SJSA1 (cell line): ENCODE measurements at regions not wholly inside any gene's neighbourhood (a gene's known extent, or its start where the extent isn't known, plus 50 kb on each side); places are given as distances from the start of the nearest gene placed in this dataset.
"Not testable (repeated sequence)": the region's sequence is repeated elsewhere in the genome, so short reads cannot be mapped to it uniquely, and the experiment has no call there.

Experiments used
- DNase-seq, 2 experiments: peaks; one replicate each; pipeline ENCODE4 v3.0.0-alpha.2; 2015 to 2020; ENCODE audit warnings: low spot score in 2 of 2, low read depth in 1 of 2
- H3K27ac ChIP-seq: fragments of 250-450 bp; sonication (Bioruptor Pico); 2 replicates; pipeline ENCODE4 v1.5.1; 2020; ENCODE audit warnings: mild to moderate bottlenecking, moderate library complexity
- H3K27me3 ChIP-seq: fragments of 250-450 bp; sonication (Bioruptor Pico); replicated peaks from 2 replicates; pipeline ENCODE4 v1.5.1; 2020; ENCODE audit warnings: mild to moderate bottlenecking, moderate library complexity
- H3K36me3 ChIP-seq: fragments of 250-450 bp; sonication (Bioruptor Pico); 2 replicates; pipeline ENCODE4 v1.5.1; 2020; ENCODE audit warnings: mild to moderate bottlenecking
- H3K4me1 ChIP-seq: fragments of 250-450 bp; sonication (Bioruptor Pico); replicated peaks from 2 replicates; pipeline ENCODE4 v1.6.1; 2021; ENCODE audit warnings: mild to moderate bottlenecking
- H3K4me3 ChIP-seq: fragments of 250-450 bp; sonication (Bioruptor Pico); 2 replicates; pipeline ENCODE4 v1.5.1; 2020; ENCODE audit warnings: mild to moderate bottlenecking
- H3K9me3 ChIP-seq: fragments of 250-450 bp; sonication (Bioruptor Pico); replicated peaks from 2 replicates; pipeline ENCODE4 v1.5.1; 2020; ENCODE audit warnings: mild to moderate bottlenecking

DNA sequence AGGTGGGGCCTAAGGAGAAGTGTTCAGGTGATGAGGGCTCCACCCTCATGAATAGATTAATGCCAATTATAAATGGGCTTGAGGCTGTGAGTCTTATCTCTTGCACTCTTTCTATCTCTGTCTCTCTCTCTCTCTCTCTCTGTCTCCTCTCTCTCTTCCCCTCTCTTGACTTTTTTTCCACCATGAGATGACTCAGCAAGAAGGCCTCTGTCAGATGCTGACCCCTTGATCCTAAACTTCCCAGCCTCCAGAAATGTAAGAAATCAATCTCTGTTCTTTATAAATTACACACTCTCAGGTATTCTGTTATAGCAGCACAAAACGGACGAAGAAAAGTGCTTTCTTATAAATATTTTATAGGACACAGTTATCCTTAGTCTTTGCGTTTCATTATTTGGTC lies 184.9 kb upstream of the PCDH7 start:
- Histone ChIP-seq H3K27ac (no peak overlapping the region), H3K4me3 (no peak overlapping the region), H3K27me3 (no peaks in the 10 kb centered on the region), H3K4me1 (no peaks in the 10 kb centered on the region), H3K36me3 (no peaks in the 10 kb centered on the region), H3K9me3 (no peaks in the 10 kb centered on the region)
- DNase-seq, result no peak

DNA sequence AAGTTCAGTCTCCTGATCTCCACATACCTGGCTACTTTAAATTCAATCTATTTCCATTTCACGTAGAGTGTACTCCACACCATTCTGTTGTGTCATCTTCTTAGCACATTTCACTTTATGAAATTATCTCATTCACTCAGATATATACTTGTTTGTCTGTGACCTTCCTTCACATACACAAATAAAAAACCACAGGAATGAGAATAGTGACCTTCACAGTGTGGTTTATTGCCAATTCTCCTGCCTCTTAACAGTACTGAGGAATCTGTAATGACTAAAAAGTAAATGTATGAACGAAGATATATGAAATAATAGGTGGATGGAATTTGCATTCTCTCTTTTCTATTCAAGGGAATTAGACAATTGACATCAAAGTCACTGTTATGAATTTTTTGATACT lies 183.9 kb upstream of the PCDH7 start:
- Histone ChIP-seq H3K4me1 (no peaks in the 10 kb centered on the region), H3K36me3 (no peaks in the 10 kb centered on the region)
- no peak for DNase-seq

DNA sequence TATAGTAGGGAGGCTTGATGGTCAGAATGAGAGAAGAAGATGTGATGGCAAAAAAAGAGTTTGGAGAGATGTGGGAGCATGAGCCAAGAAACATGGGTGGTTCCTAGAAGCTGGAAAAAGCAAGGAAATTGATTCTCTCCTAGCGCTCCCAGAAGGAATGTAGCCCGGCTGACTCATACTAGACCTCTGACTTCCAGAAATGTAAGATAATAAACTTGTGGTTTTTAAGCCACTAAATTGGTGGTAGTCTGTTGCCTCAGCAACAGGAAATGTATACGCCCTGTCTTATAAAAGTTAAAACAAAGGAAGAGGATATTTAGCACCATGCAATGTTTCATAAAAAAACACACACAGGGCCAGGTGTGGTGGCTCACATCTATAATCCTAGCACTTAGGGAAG lies 182.7 kb upstream of the PCDH7 start:
- no peaks in the 10 kb centered on the region for H3K27me3 ChIP-seq

More for the DNA sequence above, 183.9 kb upstream of the PCDH7 start:
- Histone ChIP-seq H3K27ac (no peak overlapping the region), H3K9me3 (no peaks in the 10 kb centered on the region), H3K27me3 (no peaks in the 10 kb centered on the region), H3K4me3 (no peak overlapping the region)

DNA sequence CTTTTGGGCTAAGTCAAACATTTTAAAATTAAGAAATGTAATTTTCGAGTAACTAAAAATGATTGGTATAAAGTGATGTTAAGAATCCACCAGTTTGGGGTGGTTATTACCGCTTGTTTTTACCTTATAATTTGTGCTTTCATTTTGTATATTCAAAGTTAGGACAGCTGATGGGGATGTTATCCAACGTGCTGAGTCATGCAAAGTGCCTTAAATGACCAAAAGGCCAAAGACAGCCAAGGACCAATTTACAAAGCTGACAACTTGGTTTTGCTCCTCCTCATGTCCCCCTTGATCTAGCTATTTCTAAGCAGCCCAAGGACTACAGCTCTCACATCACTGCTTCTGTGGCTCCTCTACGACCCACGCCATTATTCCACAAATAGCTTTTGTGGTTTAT lies 181.4 kb upstream of the PCDH7 start:
- no peak for DNase-seq
- Histone ChIP-seq H3K36me3 (no peaks in the 10 kb centered on the region), H3K27ac (no peak overlapping the region), H3K27me3 (no peaks in the 10 kb centered on the region), H3K4me1 (no peaks in the 10 kb centered on the region), H3K4me3 (no peak overlapping the region), H3K9me3 (no peaks in the 10 kb centered on the region)

More for the DNA sequence above, 182.7 kb upstream of the PCDH7 start:
- DNase-seq, result peak in 1 of 2 experiments; percentile 16
- Histone ChIP-seq H3K9me3 (no peaks in the 10 kb centered on the region), H3K4me1 (no peaks in the 10 kb centered on the region), H3K4me3 (no peak overlapping the region), H3K27ac (no peak overlapping the region), H3K36me3 (no peaks in the 10 kb centered on the region)

DNA sequence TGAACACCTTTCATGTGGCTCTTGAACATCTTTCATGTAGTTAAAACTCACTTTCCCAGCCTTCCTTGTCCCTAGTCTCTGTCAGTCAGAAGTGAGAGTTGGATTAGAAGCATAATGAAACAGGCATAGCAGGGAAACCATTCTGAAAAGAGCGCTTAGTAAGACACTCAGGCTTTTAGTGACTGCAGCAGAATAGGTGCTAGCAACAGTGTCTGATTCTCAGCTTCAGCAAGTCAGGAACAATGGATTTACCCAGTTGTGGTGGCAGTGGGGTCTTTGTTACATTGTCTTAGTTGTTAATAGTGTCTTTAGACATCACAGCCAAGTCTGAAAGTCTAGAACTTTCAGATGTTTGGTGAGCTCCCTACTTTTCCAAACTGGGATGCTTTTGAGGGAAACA lies 177.1 kb upstream of the PCDH7 start:
- no peak for DNase-seq
- H3K36me3 ChIP-seq, result no peaks in the 10 kb centered on the region
- H3K4me1 ChIP-seq, result no peaks in the 10 kb centered on the region

DNA sequence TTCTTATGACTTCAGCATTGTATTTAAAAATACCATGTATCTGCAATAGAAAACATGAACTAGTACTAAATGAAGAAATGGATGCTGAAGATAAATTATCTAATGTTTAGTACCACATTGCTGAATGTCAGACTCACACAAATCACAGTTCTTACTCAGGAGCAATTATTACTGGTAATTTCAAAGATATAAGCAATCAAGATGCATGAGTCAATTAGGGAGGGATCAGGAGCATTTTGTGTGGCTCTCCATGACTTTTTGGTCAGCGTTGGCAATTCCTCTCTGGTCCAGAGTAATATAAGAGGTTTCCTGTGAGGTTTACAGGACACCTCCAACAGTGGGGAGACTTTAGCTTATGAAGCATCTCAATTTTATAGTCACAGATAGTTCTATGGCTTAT lies 167.0 kb upstream of the PCDH7 start:
- no peaks in the 10 kb centered on the region for H3K36me3 ChIP-seq
- no peak for DNase-seq
- no peaks in the 10 kb centered on the region for H3K27me3 ChIP-seq
- no peak overlapping the region for H3K27ac ChIP-seq
- H3K4me1 ChIP-seq, result no peaks in the 10 kb centered on the region
- H3K9me3 ChIP-seq, result no peaks in the 10 kb centered on the region
- no peak overlapping the region for H3K4me3 ChIP-seq

More for the DNA sequence above, 177.1 kb upstream of the PCDH7 start:
- H3K9me3 ChIP-seq, result no peaks in the 10 kb centered on the region
- H3K27ac ChIP-seq, result no peak overlapping the region
- no peak overlapping the region for H3K4me3 ChIP-seq
- H3K27me3 ChIP-seq, result no peaks in the 10 kb centered on the region

DNA sequence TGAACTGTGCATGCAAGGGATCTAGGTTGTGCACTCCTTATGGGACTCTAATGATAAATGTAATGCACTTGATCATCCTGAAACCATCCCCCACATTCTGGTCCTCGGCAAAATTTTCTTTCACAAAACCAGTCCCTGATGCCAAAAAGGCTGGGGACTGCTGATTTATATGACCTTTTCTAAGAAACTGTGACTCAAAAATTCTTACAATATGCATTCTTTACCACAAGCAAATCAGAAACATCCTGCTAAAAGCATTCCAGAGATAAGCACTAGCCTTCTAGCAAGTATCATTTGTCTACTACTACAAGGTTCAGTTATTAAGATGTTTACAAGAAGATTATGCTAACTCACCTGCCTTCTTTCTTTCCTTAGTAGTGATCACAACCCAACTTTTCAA lies 166.5 kb upstream of the PCDH7 start:
- H3K36me3 ChIP-seq, result no peaks in the 10 kb centered on the region
- H3K4me3 ChIP-seq, result no peak overlapping the region
- no peaks in the 10 kb centered on the region for H3K4me1 ChIP-seq
- no peaks in the 10 kb centered on the region for H3K27me3 ChIP-seq
- DNase-seq, result no peak
- no peak overlapping the region for H3K27ac ChIP-seq
- H3K9me3 ChIP-seq, result no peaks in the 10 kb centered on the region

DNA sequence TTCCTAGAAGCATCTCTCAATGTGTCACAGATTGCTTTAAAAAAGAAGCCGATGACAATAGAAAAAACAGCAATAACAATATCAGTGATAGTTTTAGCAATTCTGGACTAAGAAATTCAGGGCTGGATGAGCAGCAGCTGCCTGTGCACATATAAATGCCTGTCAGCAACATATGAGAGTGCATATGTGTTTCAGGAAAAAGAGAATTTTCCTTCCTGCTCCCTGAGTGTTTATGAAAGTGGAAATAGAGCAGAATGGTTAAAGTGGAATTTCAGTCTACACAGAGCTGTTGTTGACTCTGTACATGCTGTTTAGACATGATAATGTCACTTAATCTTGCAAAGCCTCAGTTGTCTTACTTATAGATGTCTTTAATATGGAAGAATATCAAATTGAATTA lies 164.4 kb upstream of the PCDH7 start:
- H3K4me1 ChIP-seq, result no peaks in the 10 kb centered on the region
- H3K36me3 ChIP-seq, result no peaks in the 10 kb centered on the region
- H3K27me3 ChIP-seq, result no peaks in the 10 kb centered on the region
- no peak overlapping the region for H3K4me3 ChIP-seq
- no peaks in the 10 kb centered on the region for H3K9me3 ChIP-seq
- no peak overlapping the region for H3K27ac ChIP-seq
- no peak for DNase-seq

DNA sequence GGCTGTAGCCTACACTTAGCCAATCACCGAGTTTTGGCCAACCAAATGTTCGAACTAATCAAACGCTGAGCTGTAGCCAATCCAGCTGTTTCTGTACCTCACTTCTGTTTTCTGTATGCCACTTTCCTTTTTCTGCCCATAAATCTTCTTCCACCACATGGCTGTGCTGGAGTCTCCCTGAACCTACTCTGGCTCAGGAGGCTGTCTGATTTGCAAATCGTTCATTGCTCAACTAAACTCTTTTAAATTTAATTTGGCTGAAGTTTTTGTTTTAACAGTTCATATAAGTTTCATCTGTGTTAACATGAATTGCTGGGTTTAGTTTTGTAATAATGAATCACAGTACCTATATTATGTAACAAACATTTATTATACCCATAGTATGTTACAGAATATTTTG lies 160.7 kb upstream of the PCDH7 start:
- no peaks in the 10 kb centered on the region for H3K4me1 ChIP-seq
- no peaks in the 10 kb centered on the region for H3K27me3 ChIP-seq
- H3K4me3 ChIP-seq, result no peak overlapping the region
- DNase-seq, result no peak
- no peaks in the 10 kb centered on the region for H3K36me3 ChIP-seq
- no peaks in the 10 kb centered on the region for H3K9me3 ChIP-seq
- no peak overlapping the region for H3K27ac ChIP-seq

DNA sequence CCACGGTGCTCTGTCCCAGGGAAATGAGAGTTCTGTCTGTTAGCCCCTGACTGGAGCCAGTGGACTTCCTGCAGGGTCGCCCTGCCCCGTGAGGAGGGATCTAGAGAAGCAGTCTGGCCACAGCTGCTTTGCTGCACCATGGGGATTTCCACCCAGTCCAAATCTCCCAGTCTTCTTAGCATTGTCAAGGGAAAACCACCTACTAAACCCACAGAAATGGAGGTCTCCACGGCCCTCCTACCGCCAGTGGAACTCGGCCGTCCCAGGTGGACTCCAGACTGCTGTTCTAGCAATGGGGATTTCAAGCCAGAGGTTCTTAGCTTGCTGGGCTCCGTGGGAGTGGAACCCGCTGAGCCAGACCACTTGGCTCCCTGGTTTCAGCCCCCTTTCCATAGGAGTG lies 133.3 kb upstream of the PCDH7 start:
- Histone ChIP-seq H3K4me3 (no peak overlapping the region), H3K36me3 (no peaks in the 10 kb centered on the region), H3K4me1 (no peaks in the 10 kb centered on the region), H3K27me3 (no peaks in the 10 kb centered on the region), H3K27ac (no peak overlapping the region), H3K9me3 (no peaks in the 10 kb centered on the region)
- no peak for DNase-seq

DNA sequence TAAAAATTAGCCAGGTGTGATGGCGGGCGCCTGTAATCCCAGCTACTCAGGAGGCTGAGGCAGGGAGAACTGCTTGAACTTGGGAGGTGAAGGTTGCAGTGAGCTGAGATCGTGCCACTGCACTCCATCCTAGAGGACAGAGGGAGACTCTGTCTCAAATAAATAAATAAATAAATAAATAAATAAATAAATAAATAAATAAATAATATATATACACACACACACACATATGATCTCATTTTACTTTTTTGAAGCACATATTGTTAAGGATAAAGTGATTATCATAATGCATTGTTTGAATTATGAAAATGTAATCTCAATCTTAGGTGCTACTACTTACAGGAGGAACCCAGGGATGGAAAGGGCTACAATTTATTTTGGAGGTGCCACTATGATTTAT lies 130.5 kb upstream of the PCDH7 start:
- not testable (repeated sequence) for H3K27me3 ChIP-seq, H3K4me3 ChIP-seq, DNase-seq, H3K27ac ChIP-seq, H3K4me1 ChIP-seq, H3K9me3 ChIP-seq, H3K36me3 ChIP-seq

DNA sequence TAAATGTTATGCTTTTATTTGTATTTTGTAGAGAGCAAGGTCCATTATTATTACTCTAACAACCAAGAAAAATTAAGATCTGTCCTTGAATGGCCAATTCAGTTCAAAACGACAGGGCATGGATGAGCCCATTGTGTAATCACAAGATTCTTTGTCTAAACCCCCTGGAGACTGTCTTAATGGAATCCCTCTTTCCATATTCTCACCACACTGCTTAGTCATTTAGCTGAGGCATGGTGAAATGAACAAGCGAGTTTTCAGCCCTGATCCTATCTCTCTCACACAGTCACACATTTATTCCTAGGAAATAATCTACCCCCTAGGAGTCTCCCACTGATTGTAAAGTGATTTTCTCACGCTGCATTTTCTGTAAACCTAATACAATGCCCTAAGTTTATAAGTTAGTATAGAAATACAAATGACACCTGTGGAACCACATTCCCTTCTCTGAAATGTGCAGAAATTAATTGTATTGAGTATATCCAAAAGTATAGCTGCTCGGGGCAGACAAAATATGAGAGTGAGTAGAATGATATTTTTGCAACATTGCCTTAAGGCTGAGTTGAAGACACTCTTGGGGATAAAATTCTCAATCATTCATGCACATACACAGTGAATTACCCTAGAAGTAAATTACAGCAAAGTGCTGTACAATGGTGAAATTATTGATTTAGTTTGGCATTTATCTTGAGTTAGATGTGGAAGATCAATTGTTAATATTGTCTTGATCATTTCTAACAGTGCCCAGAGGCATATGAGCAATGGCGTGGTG lies 119.7 kb upstream of the PCDH7 start:
- H3K4me3 ChIP-seq, result no peak overlapping the region
- no peak for DNase-seq
- H3K36me3 ChIP-seq, result no peaks in the 10 kb centered on the region
- no peaks in the 10 kb centered on the region for H3K27me3 ChIP-seq
- H3K4me1 ChIP-seq, result no peaks in the 10 kb centered on the region
- no peaks in the 10 kb centered on the region for H3K9me3 ChIP-seq
- H3K27ac ChIP-seq, result no peak overlapping the region

DNA sequence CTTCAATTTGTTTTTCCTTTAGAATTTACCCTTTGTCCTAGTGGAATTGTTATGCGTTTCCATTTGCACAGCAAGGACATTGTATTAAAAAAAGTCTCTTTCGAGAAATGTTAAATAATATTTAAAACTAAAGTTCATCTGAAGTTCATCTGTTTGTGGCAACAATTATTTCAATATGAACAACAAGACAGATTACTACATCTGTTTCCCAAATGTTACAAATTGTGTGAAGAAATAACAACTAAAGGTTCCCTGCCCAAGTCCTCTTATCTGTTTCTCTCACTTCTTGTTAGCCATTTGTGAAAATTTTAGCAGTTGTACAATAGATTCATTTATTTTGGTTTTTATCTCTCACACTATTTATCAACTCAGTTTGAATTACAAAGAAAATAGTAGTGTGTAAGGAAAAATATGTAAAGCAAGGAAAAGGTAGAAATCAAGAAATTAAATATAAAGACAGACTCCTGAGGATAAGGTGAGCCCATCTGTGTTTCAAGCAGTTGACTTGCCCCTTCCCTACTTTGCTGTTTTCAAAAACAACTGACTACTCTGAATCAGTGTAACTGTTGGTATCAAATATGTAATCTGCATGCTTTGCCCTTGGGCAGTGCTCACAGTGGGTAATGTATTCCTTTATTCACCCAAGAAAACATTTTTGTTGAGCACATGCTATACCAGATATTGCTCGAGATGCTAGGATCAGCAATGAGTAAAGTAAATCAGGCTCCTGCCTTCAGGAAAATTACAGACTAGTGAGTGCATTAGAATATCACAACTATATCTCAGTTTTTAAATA lies 118.9 kb upstream of the PCDH7 start:
- H3K27me3 ChIP-seq, result no peaks in the 10 kb centered on the region
- no peak overlapping the region for H3K4me3 ChIP-seq
- H3K4me1 ChIP-seq, result no peaks in the 10 kb centered on the region
- no peak for DNase-seq
- H3K27ac ChIP-seq, result no peak overlapping the region
- no peaks in the 10 kb centered on the region for H3K9me3 ChIP-seq
- no peaks in the 10 kb centered on the region for H3K36me3 ChIP-seq

DNA sequence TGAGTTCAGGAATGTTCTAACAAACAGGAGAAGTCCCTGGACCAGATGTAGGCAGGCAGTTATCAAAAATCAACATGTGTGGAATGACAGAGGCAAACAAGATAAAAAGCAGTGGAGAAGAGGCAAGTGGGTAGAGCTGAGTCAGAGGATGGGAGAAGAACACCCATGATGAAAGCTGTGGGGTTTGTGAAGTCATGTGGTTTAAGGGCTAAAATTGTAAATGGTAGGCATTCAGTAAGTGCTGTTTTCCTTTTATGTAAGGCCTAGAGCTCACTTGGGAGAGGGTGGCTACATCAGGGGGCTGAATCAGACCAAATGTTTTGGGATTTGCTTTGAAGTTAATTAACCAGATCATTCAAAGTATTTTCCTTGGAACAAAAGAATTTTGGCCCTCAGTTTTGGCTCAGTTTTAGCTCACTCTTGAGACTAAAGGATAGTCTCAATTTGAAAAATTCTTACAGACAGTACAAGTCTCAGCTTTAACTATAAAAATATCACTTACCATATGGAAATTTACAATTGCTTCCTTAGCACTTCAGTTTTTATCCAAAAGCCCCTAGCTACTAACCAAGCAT lies 114.5 kb upstream of the PCDH7 start:
- Histone ChIP-seq H3K9me3 (no peaks in the 10 kb centered on the region), H3K27me3 (no peaks in the 10 kb centered on the region), H3K4me3 (no peak overlapping the region), H3K36me3 (no peaks in the 10 kb centered on the region), H3K27ac (no peak overlapping the region), H3K4me1 (no peaks in the 10 kb centered on the region)
- no peak for DNase-seq
